OCI-LY3 (cell line): ENCODE measurements at regions not wholly inside any gene's neighbourhood (a gene's known extent, or its start where the extent isn't known, plus 50 kb on each side); places are given as distances from the start of the nearest gene placed in this dataset.

Source experiments
- H2AFZ ChIP-seq: fragments of 200-600, 300-600 bp; shearing (Covaris generic); 2 replicates; pipeline ENCODE4 v1.6.0; 2014; ENCODE audit warnings: antibody characterized with exemption, low read depth, low read length
- H3K27ac ChIP-seq: fragments of 200-600, 300-600 bp; sonication (generic); 2 replicates; pipeline ENCODE4 v1.5.1; 2014; ENCODE audit warnings: mild to moderate bottlenecking, low read length, moderate library complexity, mixed read lengths
- H3K27me3 ChIP-seq: fragments of 200-600, 300-600 bp; sonication (generic); 2 replicates; pipeline ENCODE4 v1.6.1; 2014; ENCODE audit warnings: low read depth, low read length, mixed read lengths
- H3K36me3 ChIP-seq: fragments of 200-600, 300-600 bp; sonication (generic); replicated peaks from 2 replicates; pipeline ENCODE3; 2014; ENCODE audit warnings: low read depth, low read length, mixed read lengths
- H3K4me1 ChIP-seq: fragments of 300-600, 200-600 bp; sonication (generic); 2 replicates; pipeline ENCODE4 v1.6.1; 2014; ENCODE audit warnings: low read length, mixed read lengths
- H3K4me2 ChIP-seq: fragments of 200-600, 300-600 bp; sonication (generic); 2 replicates; pipeline ENCODE4 v1.6.1; 2014; ENCODE audit warnings: low read length, mixed read lengths
- H3K4me3 ChIP-seq: fragments of 300-600, 200-600 bp; sonication (generic); 2 replicates; pipeline ENCODE4 v1.5.1; 2014; ENCODE audit warnings: antibody characterized with exemption, mild to moderate bottlenecking, low read length, moderate library complexity
- H3K79me2 ChIP-seq: fragments of 300-600, 200-600 bp; shearing (Covaris generic); 2 replicates; pipeline ENCODE4 v1.6.1; 2014; ENCODE audit warnings: mild to moderate bottlenecking, low read length, mixed read lengths
- H3K9ac ChIP-seq: fragments of 300-600, 200-600 bp; shearing (Covaris generic); 2 replicates; pipeline ENCODE4 v1.6.0; 2014; ENCODE audit warnings: mild to moderate bottlenecking, low read length, moderate library complexity
- H3K9me3 ChIP-seq: fragments of 200-600, 300-600 bp; shearing (Covaris generic); 2 replicates; pipeline ENCODE4 v1.6.1; 2014; ENCODE audit warnings: low read length, mixed read lengths; ENCODE audit not compliant: insufficient read depth
- H4K20me1 ChIP-seq: fragments of 200-600, 300-600 bp; sonication (generic); 2 replicates; pipeline ENCODE4 v1.6.1; 2016; ENCODE audit warnings: low read length, mixed read lengths; ENCODE audit not compliant: insufficient read depth
- CTCF ChIP-seq: fragments of 200-600, 300-600 bp; sonication (generic); IDR thresholded peaks from 2 replicates; pipeline ENCODE4 v1.5.1; 2014; ENCODE audit warnings: antibody characterized with exemption, low read length, low read depth
- EZH2phosphoT487 ChIP-seq: fragments of 200-600 bp; shearing (Covaris generic); IDR thresholded peaks from 2 replicates; pipeline ENCODE4 v1.6.1; 2018; ENCODE audit warnings: antibody characterized with exemption, mixed run types, low read depth

DNA sequence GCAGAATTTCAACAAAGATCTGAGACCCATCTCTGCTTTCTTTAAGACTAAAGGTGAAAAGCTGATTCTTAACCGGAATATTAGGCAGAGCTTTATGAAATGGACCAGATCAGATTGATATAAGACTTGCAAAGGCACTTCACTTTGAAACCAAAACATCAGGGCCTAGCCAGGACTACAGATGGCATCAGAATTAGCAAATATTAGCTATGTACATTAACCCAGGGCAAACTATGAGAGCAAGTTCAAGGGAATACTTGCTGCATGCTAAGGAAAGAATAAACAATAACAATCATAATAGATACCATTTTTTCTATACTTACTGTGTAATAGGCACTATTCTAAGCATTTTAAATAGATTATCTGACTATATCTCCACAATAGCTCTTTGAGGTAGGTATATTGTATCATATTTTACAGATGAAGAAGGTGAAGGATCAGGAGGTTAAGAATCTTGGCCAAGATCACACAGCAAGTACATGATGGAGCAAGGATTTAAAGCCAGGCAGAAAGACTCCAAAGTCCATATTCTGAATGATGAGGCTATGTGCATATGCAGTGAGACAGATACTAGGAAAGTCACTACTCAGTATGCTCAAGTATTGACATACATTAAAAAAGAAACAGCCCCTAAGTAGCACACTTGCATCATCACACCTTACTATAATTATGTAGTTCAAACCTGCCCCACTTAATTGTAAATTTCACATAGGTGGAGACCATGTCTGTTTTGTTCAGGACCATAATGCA, 209.3 kb upstream of the PKN2 start:
- H3K79me2 ChIP-seq: no peaks in the 10 kb centered on the region
- H3K4me3 ChIP-seq: no peak overlapping the region
- H2AFZ ChIP-seq: no peak overlapping the region
- TF ChIP-seq CTCF: no peak
- no peaks in the 10 kb centered on the region for H4K20me1 ChIP-seq
- H3K27me3 ChIP-seq: no peaks in the 10 kb centered on the region
- H3K9ac ChIP-seq: no peak overlapping the region
- H3K4me2 ChIP-seq: no peak overlapping the region
- no peak overlapping the region for H3K27ac ChIP-seq
- no peaks in the 10 kb centered on the region for H3K4me1 ChIP-seq
- H3K36me3 ChIP-seq: no peaks in the 10 kb centered on the region
- H3K9me3 ChIP-seq: no peaks in the 10 kb centered on the region

DNA sequence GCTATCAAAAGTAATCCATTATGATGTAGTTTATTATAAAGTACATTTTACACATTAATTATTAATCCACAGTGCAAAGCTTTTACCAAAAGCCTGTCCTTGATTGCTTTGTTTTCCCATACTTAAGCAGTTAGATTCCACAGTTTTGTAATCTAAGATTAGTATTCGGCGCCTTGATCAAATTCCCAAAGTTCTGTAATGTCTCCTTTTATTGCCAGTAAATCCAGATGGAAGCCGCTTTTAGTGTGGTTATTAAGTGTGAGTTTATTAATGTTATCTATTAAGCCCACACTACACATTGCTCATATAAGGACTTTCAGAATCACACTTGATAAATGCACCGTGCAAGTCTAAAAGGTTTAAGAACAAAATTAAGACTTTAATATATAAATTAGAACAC, 199.2 kb upstream of the PKN2 start:
- Histone ChIP-seq H3K9me3 (no peaks in the 10 kb centered on the region), H3K27me3 (no peaks in the 10 kb centered on the region), H3K36me3 (no peaks in the 10 kb centered on the region), H3K4me3 (no peak overlapping the region), H3K9ac (no peak overlapping the region), H4K20me1 (no peaks in the 10 kb centered on the region), H3K27ac (no peak overlapping the region), H2AFZ (no peak overlapping the region), H3K4me2 (no peak overlapping the region), H3K4me1 (no peaks in the 10 kb centered on the region), H3K79me2 (no peaks in the 10 kb centered on the region)
- TF ChIP-seq CTCF (no peak), EZH2phosphoT487 (no peak)

GRCh38 chr1:88488237-88488636, 195.8 kb upstream of the PKN2 start:
- Histone ChIP-seq H3K36me3 (no peaks in the 10 kb centered on the region), H3K9me3 (no peaks in the 10 kb centered on the region), H4K20me1 (no peaks in the 10 kb centered on the region), H3K27ac (no peak overlapping the region), H2AFZ (no peak overlapping the region), H3K4me3 (no peak overlapping the region), H3K27me3 (no peaks in the 10 kb centered on the region), H3K4me1 (no peaks in the 10 kb centered on the region), H3K9ac (no peak overlapping the region), H3K79me2 (no peaks in the 10 kb centered on the region), H3K4me2 (no peak overlapping the region)
- TF ChIP-seq CTCF (no peak), EZH2phosphoT487 (no peak)

DNA sequence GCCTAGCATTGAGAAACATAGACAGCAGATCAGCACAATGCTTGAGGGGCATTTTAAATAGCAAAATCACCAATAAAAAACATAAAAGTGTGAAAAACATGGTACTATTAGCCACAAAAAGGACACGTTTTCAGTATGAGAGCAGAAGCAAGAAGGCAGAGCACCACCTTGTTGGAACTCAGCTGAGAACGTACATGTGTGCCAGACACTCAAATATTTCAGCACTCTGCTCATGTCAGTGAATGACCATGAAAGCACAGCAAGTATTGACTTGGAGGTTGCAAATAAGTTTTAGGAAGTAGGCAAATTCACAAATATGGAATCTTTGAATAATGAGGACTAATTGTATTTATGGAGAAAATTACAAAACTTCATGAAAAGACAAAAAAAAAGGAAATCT, 193.4 kb upstream of the PKN2 start:
- no peaks in the 10 kb centered on the region for H3K36me3 ChIP-seq
- no peak overlapping the region for H3K9ac ChIP-seq
- no peaks in the 10 kb centered on the region for H4K20me1 ChIP-seq
- no peaks in the 10 kb centered on the region for H3K9me3 ChIP-seq
- H3K27ac ChIP-seq: no peak overlapping the region
- TF ChIP-seq EZH2phosphoT487 (no peak), CTCF (no peak)
- H3K79me2 ChIP-seq: no peaks in the 10 kb centered on the region
- no peak overlapping the region for H3K4me3 ChIP-seq
- H3K4me1 ChIP-seq: no peaks in the 10 kb centered on the region
- H3K27me3 ChIP-seq: no peaks in the 10 kb centered on the region
- H2AFZ ChIP-seq: no peak overlapping the region
- H3K4me2 ChIP-seq: no peak overlapping the region
